PC-9 (cell line): ENCODE measurements at regions not wholly inside any gene's neighbourhood (a gene's known extent, or its start where the extent isn't known, plus 50 kb on each side); places are given as distances from the start of the nearest gene placed in this dataset.
"Not testable (repeated sequence)": the region's sequence is repeated elsewhere in the genome, so short reads cannot be mapped to it uniquely, and the experiment has no call there.

Experiments
- EZH2 ChIP-seq: fragments of 200-600 bp; sonication (generic); IDR thresholded peaks from 2 replicates; pipeline ENCODE4 v1.8.0; 2017; ENCODE audit warnings: antibody characterized with exemption, low read depth
- TF ChIP-seq, protein P1 (sequence below): fragments of 200-600 bp; sonication (generic); conservative IDR thresholded peaks from 2 replicates; pipeline ENCODE4 v1.6.1; 2017; ENCODE audit warnings: mixed run types, antibody characterized with exemption, mild to moderate bottlenecking, moderate library complexity

DNA sequence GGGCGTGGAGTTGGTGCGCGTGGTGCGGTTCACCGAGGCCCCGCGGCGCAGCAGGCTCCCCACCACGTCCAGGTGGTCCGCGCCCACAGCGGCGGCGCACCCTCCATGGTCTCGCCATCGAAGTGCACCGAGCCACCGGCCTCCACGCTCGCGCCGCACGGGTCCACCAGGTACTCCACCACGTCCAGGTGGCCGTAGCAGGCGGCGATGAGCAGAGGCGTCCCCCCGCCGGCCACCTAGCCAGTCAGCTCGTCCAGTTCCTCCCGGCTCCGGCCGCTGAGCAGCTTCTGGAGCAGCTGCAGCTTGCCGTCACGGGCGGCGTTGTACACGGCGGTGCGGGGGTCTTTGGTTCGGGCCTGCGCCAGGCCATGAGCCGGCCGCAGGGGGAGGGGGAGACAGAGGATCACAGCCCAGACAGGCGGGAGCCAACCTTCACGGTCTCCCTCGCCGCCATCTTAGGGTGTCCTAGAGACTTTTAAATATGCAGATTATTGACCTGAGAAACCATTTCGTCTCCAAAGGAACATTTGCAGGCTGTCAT, 149.8 kb downstream of the POTEC start:
- TF ChIP-seq, protein P1, sequence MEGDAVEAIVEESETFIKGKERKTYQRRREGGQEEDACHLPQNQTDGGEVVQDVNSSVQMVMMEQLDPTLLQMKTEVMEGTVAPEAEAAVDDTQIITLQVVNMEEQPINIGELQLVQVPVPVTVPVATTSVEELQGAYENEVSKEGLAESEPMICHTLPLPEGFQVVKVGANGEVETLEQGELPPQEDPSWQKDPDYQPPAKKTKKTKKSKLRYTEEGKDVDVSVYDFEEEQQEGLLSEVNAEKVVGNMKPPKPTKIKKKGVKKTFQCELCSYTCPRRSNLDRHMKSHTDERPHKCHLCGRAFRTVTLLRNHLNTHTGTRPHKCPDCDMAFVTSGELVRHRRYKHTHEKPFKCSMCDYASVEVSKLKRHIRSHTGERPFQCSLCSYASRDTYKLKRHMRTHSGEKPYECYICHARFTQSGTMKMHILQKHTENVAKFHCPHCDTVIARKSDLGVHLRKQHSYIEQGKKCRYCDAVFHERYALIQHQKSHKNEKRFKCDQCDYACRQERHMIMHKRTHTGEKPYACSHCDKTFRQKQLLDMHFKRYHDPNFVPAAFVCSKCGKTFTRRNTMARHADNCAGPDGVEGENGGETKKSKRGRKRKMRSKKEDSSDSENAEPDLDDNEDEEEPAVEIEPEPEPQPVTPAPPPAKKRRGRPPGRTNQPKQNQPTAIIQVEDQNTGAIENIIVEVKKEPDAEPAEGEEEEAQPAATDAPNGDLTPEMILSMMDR = not testable (repeated sequence)
- not testable (repeated sequence) for TF ChIP-seq EZH2
